K562 (cell line): ENCODE measurements at regions not wholly inside any gene's neighbourhood (a gene's known extent, or its start where the extent isn't known, plus 50 kb on each side); places are given as distances from the start of the nearest gene placed in this dataset.

Experiments
- ATAC-seq: fragments of 200-7000 bp; cut with Tn5 transposase; 3 replicates; pipeline ENCODE4 v1.9.1; 2020; ENCODE audit warnings: moderate library complexity
- BruUV-seq: library from RNA; stranded (reverse); fragments of 400-500 nt; replicated peaks from 2 replicates; lab custom pipeline; 2021; lab: Mats Ljungman, UMichigan
- CTCF ChIA-PET: fragments of 300-600 bp; formaldehyde crosslinking; extraction: SDS; loops from one replicate; lab custom pipeline; 2021; ENCODE audit warnings: low intra/inter-chr PET ratio; lab: Yijun Ruan, JAX
- POLR2A ChIA-PET: fragments of 300-600, 350-650 bp; sonication (Branson Sonifier 250); formaldehyde crosslinking; extraction: SDS; loops from one replicate; lab custom pipeline; 2021; ENCODE audit warnings: antibody characterized with exemption, inconsistent platforms; lab: Yijun Ruan, JAX
- DNase-seq, 4 experiments: peaks; one replicate each; pipeline versions ENCODE4 v3.0.0 to v3.0.0-alpha.2; 2011 to 2018; ENCODE audit warnings: low spot score in 3 of 4, mixed read lengths in 3 of 4; ENCODE audit errors: extremely low read depth in 1 of 4
- FAIRE-seq: peaks from 2 replicates; lab custom pipeline; 2011; peaks lifted over from hg19 to GRCh38; lab: Jason Lieb, UNC
- H2AFZ ChIP-seq: 2 replicates; pipeline ENCODE4 v1.6.0; 2011; ENCODE audit warnings: low read depth, low read length, control low read depth, inconsistent platforms
- H3K27ac ChIP-seq: fragments of 200-600 bp; 3 replicates; pipeline ENCODE4 v1.8.0; 2011; ENCODE audit warnings: low read depth, mild to moderate bottlenecking, control low read depth, inconsistent platforms, low read length, moderate library complexity, mixed read lengths; ENCODE audit errors: extremely low read depth
- H3K27me3 ChIP-seq, 2 experiments: fragments of 300-600 bp in 1 of 2; 2 replicates in 1 of 2; 3 replicates in 1 of 2; pipeline versions ENCODE4 v1.6.0 to v1.8.0; 2011; ENCODE audit warnings: inconsistent platforms in 2 of 2, low read length in 2 of 2, mild to moderate bottlenecking in 1 of 2, mixed read lengths in 1 of 2, moderate library complexity in 1 of 2; ENCODE audit not compliant: control insufficient read depth in 2 of 2, insufficient read depth in 2 of 2
- H3K36me3 ChIP-seq: fragments of 300-600 bp; 3 replicates; pipeline ENCODE4 v1.8.0; 2011; ENCODE audit warnings: mild to moderate bottlenecking, low read length, inconsistent platforms; ENCODE audit not compliant: control insufficient read depth, insufficient read depth
- H3K4me1 ChIP-seq, 2 experiments: fragments of 200-600 bp in 1 of 2; replicated peaks in 1 of 2; 2 replicates in 1 of 2; 3 replicates in 1 of 2; pipeline versions ENCODE4 v1.5.1 to v1.8.0; 2011; ENCODE audit warnings: inconsistent platforms in 2 of 2, low read length in 2 of 2, mild to moderate bottlenecking in 1 of 2, mixed read lengths in 1 of 2, moderate library complexity in 1 of 2; ENCODE audit not compliant: control insufficient read depth in 2 of 2, insufficient read depth in 2 of 2
- H3K4me2 ChIP-seq: 2 replicates; pipeline ENCODE4 v1.6.1; 2011; ENCODE audit warnings: low read length, control low read depth, inconsistent platforms, mixed read lengths; ENCODE audit not compliant: insufficient read depth
- H3K4me3 ChIP-seq: fragments of 200-600 bp; sonication (generic), shearing (Covaris generic); 2 replicates; pipeline ENCODE4 v1.5.1; 2016; ENCODE audit warnings: control low read depth, inconsistent platforms
- H3K79me2 ChIP-seq: fragments of 200-600 bp; 3 replicates; pipeline ENCODE4 v1.8.0; 2011; ENCODE audit warnings: low read length, inconsistent platforms; ENCODE audit not compliant: control insufficient read depth, insufficient read depth
- H3K9ac ChIP-seq, 2 experiments: 2 replicates each; pipeline versions ENCODE4 v1.6.0 to v1.6.1; 2011; ENCODE audit warnings: low read depth in 2 of 2, low read length in 2 of 2, control low read depth in 1 of 2, inconsistent platforms in 1 of 2, mild to moderate bottlenecking in 1 of 2, mixed read lengths in 1 of 2; ENCODE audit not compliant: insufficient read depth in 1 of 2
- H3K9me1 ChIP-seq: one replicate; pipeline ENCODE4 v1.6.0; 2011; ENCODE audit warnings: inconsistent platforms, mild to moderate bottlenecking, low read length, moderate library complexity; ENCODE audit not compliant: control insufficient read depth, insufficient read depth
- H3K9me3 ChIP-seq: replicated peaks from 2 replicates; pipeline ENCODE4 v1.5.1; 2011; ENCODE audit warnings: low read depth, low read length, inconsistent platforms; ENCODE audit not compliant: control insufficient read depth, insufficient read depth
- H4K20me1 ChIP-seq: replicated peaks from 2 replicates; pipeline ENCODE4 v1.6.1; 2011; ENCODE audit warnings: low read length, inconsistent platforms, mixed read lengths; ENCODE audit not compliant: control insufficient read depth, insufficient read depth
- FOXJ2 ChIP-seq: fragments of 200-800 bp; sonication (Bioruptor generic); IDR thresholded peaks from 2 replicates; pipeline ENCODE4 v1.6.1; 2016; ENCODE audit warnings: missing genetic modification characterization, missing compliant biosample characterization
- GTF2A2 ChIP-seq: IDR thresholded peaks from 2 replicates; pipeline ENCODE4 v1.6.1; 2016; ENCODE audit warnings: mild to moderate bottlenecking, missing genetic modification characterization, missing compliant biosample characterization
- HNRNPK ChIP-seq: fragments of 200-400 bp; formaldehyde crosslinking; IDR thresholded peaks from one replicate; pipeline ENCODE4 v1.6.1; 2018; ENCODE audit warnings: mild to moderate bottlenecking, low read depth, low read length; ENCODE audit not compliant: poor library complexity, severe bottlenecking
- JUND ChIP-seq, 2 experiments: IDR thresholded peaks; 2 replicates in 1 of 2; 3 replicates in 1 of 2; pipeline ENCODE4 v1.6.1; 2011; ENCODE audit warnings: borderline replicate concordance in 2 of 2, low read depth in 2 of 2, low read length in 2 of 2, improper control_type of control experiment in 1 of 2, missing biosample characterization in 1 of 2, missing genetic modification characterization in 1 of 2, missing genetic modification reagents in 1 of 2
- NFE2L1 ChIP-seq: fragments of 450-650 bp; IDR thresholded peaks from 2 replicates; pipeline ENCODE4 v1.6.1; 2016; ENCODE audit warnings: missing genetic modification characterization, low read depth, mild to moderate bottlenecking, missing compliant biosample characterization, moderate library complexity, borderline replicate concordance
- SETDB1 ChIP-seq: IDR thresholded peaks from one replicate; pipeline ENCODE4 v1.6.1; 2012; ENCODE audit warnings: low read length, control low read depth, inconsistent platforms
- ZNF175 ChIP-seq: fragments of 200-800 bp; sonication (Bioruptor generic); IDR thresholded peaks from 2 replicates; pipeline ENCODE4 v1.6.1; 2016; ENCODE audit warnings: low read depth, mild to moderate bottlenecking, missing genetic modification characterization, missing compliant biosample characterization
- ZNF695 ChIP-seq: fragments of 450-650 bp; formaldehyde crosslinking; IDR thresholded peaks from 2 replicates; pipeline ENCODE4 v1.4.0; 2020; ENCODE audit warnings: mild to moderate bottlenecking, moderate library complexity
- WGBS: fragments of 100-300 bp; shearing (Covaris generic); methylation state at CpG from one replicate; pipeline ENCODE4 v1.1.6; 2016; ENCODE audit warnings: low coverage, mixed read lengths; ENCODE audit not compliant: insufficient coverage; ENCODE audit errors: missing lambda C conversion rate; 5-methylcytosine and 5-hydroxymethylcytosine counted together
- in situ Hi-C: fragments of 300-500 bp; cut with MboI; formaldehyde crosslinking; loops from 4 replicates; pipeline ENCODE4 v1.15.0; 2018; ENCODE audit warnings: inconsistent platforms, mixed read lengths
- intact Hi-C: fragments of 100-400 bp; cut with micrococcal nuclease; formaldehyde crosslinking; loops from 2 replicates; pipeline ENCODE4 v1.14.2; 2022
- TF ChIP-seq, protein P1 (sequence below): fragments of 450-650 bp; IDR thresholded peaks from 2 replicates; pipeline ENCODE4 v1.6.1; 2017; ENCODE audit warnings: antibody characterized with exemption, mild to moderate bottlenecking
- TF ChIP-seq, protein P2 (sequence below), 2 experiments: fragments of 250-450 bp in 1 of 2; fragments of 450-650 bp in 1 of 2; sonication (Bioruptor Pico) in 1 of 2; IDR thresholded peaks; 2 replicates each; pipeline versions ENCODE4 v1.6.1 to v1.8.0; 2016 to 2021; ENCODE audit warnings: mild to moderate bottlenecking in 2 of 2, moderate library complexity in 2 of 2, missing compliant biosample characterization in 1 of 2, missing genetic modification characterization in 1 of 2
- TF ChIP-seq, protein P3 (sequence below), 2 experiments: fragments of 450-650 bp in 1 of 2; IDR thresholded peaks; 2 replicates each; pipeline ENCODE4 v1.6.1; 2011 to 2017; ENCODE audit warnings: low read depth in 2 of 2, antibody characterized with exemption in 1 of 2, borderline replicate concordance in 1 of 2, low read length in 1 of 2, mild to moderate bottlenecking in 1 of 2, mixed read lengths in 1 of 2; ENCODE audit not compliant: control insufficient read depth in 1 of 2

DNA sequence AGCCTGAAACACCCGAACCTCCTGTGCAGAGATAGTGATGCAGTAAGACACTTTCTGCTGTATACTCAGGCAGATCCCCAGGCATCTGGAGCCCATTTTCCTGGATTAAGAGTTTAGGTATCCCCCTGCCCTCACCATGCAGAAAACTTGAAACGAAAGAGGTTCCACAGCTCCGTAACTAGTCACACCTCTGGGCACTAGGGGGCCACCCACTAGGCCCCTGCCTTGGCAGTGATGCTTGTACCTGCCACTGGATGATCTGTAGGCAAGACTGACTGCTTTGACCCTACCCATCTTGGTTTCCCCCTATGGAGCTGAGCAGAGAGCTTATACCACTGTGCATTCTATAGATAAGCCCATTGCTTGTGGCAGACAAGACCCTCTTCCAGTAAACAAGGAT, 940.6 kb downstream of the PCDH19 start (continued):
- TF ChIP-seq, protein P1, sequence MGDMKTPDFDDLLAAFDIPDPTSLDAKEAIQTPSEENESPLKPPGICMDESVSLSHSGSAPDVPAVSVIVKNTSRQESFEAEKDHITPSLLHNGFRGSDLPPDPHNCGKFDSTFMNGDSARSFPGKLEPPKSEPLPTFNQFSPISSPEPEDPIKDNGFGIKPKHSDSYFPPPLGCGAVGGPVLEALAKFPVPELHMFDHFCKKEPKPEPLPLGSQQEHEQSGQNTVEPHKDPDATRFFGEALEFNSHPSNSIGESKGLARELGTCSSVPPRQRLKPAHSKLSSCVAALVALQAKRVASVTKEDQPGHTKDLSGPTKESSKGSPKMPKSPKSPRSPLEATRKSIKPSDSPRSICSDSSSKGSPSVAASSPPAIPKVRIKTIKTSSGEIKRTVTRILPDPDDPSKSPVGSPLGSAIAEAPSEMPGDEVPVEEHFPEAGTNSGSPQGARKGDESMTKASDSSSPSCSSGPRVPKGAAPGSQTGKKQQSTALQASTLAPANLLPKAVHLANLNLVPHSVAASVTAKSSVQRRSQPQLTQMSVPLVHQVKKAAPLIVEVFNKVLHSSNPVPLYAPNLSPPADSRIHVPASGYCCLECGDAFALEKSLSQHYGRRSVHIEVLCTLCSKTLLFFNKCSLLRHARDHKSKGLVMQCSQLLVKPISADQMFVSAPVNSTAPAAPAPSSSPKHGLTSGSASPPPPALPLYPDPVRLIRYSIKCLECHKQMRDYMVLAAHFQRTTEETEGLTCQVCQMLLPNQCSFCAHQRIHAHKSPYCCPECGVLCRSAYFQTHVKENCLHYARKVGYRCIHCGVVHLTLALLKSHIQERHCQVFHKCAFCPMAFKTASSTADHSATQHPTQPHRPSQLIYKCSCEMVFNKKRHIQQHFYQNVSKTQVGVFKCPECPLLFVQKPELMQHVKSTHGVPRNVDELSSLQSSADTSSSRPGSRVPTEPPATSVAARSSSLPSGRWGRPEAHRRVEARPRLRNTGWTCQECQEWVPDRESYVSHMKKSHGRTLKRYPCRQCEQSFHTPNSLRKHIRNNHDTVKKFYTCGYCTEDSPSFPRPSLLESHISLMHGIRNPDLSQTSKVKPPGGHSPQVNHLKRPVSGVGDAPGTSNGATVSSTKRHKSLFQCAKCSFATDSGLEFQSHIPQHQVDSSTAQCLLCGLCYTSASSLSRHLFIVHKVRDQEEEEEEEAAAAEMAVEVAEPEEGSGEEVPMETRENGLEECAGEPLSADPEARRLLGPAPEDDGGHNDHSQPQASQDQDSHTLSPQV = no peak
- no peak for TF ChIP-seq FOXJ2 (tag)

DNA sequence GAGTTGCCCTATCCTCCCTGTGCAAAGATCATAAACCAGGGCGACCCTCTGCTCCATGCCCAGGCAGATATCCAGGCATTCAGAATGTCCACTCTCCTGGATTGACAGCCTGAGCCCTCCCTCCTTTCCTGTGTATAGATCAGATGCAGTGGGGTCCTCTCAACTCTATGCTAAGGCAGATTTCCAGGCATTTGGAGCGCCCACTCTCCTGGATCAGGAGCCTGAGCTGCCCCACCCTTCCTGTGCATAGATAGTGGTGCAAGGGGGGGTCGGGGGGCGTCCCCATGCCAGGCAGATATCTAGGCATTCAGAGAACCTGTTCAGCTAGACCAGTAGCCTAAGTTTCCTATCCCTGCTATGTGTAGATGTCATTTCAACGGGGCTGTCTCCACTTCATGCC, 941.1 kb downstream of the PCDH19 start:
- FAIRE-seq (no peak), DNase-seq (no peak), ATAC-seq (no peak)
- Histone ChIP-seq H3K27me3 (no peaks in the 10 kb centered on the region), H3K4me3 (no peak overlapping the region), H2AFZ (no peak overlapping the region), H3K27ac (no peak overlapping the region), H3K9me3 (no peaks in the 10 kb centered on the region), H3K4me1 (no peaks in the 10 kb centered on the region), H3K36me3 (no peaks in the 10 kb centered on the region), H3K9me1 (no peaks in the 10 kb centered on the region), H3K9ac (no peak overlapping the region), H4K20me1 (no peaks in the 10 kb centered on the region), H3K4me2 (no peak overlapping the region), H3K79me2 (no peaks in the 10 kb centered on the region)
- intact Hi-C loops = no loop called here
- CTCF ChIA-PET = no interaction called here
- 0% methylated on average over 5 of the region's 5 CpGs for WGBS
- BruUV-seq = no TSS peak
- in situ Hi-C loops = no loop called here
- POLR2A ChIA-PET = no interaction called here
- TF ChIP-seq, protein P2, sequence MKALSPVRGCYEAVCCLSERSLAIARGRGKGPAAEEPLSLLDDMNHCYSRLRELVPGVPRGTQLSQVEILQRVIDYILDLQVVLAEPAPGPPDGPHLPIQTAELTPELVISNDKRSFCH (CRISPR knock-in tag; IDR thresholded peaks at IDR 0.05) = no peak
- TF ChIP-seq, protein P2 (tag; IDR thresholded peaks at IDR 0.05) = no peak
- TF ChIP-seq ZNF695 (CRISPR knock-in tag) (no peak), GTF2A2 (tag) (no peak), SETDB1 (no peak), JUND (IDR thresholded peaks at IDR 0.05; ENCODE audit: borderline replicate concordance, low read depth, low read length) (no peak), JUND (tag; IDR thresholded peaks at IDR 0.05; ENCODE audit: borderline replicate concordance, low read depth, low read length) (no peak), NFE2L1 (tag) (no peak), HNRNPK (no peak), ZNF175 (no peak)
- TF ChIP-seq, protein P3, sequence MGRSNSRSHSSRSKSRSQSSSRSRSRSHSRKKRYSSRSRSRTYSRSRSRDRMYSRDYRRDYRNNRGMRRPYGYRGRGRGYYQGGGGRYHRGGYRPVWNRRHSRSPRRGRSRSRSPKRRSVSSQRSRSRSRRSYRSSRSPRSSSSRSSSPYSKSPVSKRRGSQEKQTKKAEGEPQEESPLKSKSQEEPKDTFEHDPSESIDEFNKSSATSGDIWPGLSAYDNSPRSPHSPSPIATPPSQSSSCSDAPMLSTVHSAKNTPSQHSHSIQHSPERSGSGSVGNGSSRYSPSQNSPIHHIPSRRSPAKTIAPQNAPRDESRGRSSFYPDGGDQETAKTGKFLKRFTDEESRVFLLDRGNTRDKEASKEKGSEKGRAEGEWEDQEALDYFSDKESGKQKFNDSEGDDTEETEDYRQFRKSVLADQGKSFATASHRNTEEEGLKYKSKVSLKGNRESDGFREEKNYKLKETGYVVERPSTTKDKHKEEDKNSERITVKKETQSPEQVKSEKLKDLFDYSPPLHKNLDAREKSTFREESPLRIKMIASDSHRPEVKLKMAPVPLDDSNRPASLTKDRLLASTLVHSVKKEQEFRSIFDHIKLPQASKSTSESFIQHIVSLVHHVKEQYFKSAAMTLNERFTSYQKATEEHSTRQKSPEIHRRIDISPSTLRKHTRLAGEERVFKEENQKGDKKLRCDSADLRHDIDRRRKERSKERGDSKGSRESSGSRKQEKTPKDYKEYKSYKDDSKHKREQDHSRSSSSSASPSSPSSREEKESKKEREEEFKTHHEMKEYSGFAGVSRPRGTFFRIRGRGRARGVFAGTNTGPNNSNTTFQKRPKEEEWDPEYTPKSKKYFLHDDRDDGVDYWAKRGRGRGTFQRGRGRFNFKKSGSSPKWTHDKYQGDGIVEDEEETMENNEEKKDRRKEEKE (IDR thresholded peaks at IDR 0.05; ENCODE audit: borderline replicate concordance in 1 of 2, control insufficient read depth in 1 of 2, low read depth in 2 of 2, low read length in 1 of 2) = no peak
